HAP-1 (cell line): ENCODE measurements at regions not wholly inside any gene's neighbourhood (a gene's known extent, or its start where the extent isn't known, plus 50 kb on each side); places are given as distances from the start of the nearest gene placed in this dataset.

Experiments
- DNase-seq, 2 experiments: peaks; one replicate each; pipeline ENCODE4 v3.0.0-alpha.2; 2016 to 2020; ENCODE audit warnings: low spot score in 2 of 2
- H3K27me3 ChIP-seq: fragments of 250-450 bp; sonication (Bioruptor Pico); 2 replicates; pipeline ENCODE4 v1.5.1; 2020; ENCODE audit warnings: low read depth, mild to moderate bottlenecking, moderate library complexity
- H3K36me3 ChIP-seq: fragments of 250-450 bp; sonication (Bioruptor Pico); replicated peaks from 2 replicates; pipeline ENCODE4 v1.5.1; 2020; ENCODE audit warnings: mild to moderate bottlenecking
- H3K4me1 ChIP-seq: fragments of 250-450 bp; sonication (Bioruptor Pico); 2 replicates; pipeline ENCODE4 v1.5.1; 2020; ENCODE audit warnings: mild to moderate bottlenecking
- H3K4me3 ChIP-seq: fragments of 250-450 bp; sonication (Bioruptor Pico); 2 replicates; pipeline ENCODE4 v1.5.1; 2020; ENCODE audit warnings: mild to moderate bottlenecking, moderate library complexity
- H3K9me3 ChIP-seq: fragments of 250-450 bp; sonication (Bioruptor Pico); 2 replicates; pipeline ENCODE4 v1.5.1; 2020; ENCODE audit warnings: mild to moderate bottlenecking, moderate library complexity
- in situ Hi-C: fragments of 300-500 bp; cut with MboI; formaldehyde crosslinking; loops from 3 replicates; pipeline ENCODE4 v1.14.3; 2020; ENCODE audit warnings: low sequenced_read_pairs, inconsistent platforms, mixed read lengths

- Histone ChIP-seq H3K4me1 (no peaks in the 10 kb centered on the region), H3K4me3 (no peak overlapping the region), H3K36me3 (no peaks in the 10 kb centered on the region), H3K27me3 (peaks cover 4% of the 10 kb centered on the region; the same call in 1 of the 2 replicates), H3K9me3 (no peaks in the 10 kb centered on the region)
- in situ Hi-C loops = no loop called here
- DNase-seq = no peak
Measured at GRCh38 chr12:108043286-108043685, 85.8 kb upstream of the WSCD2 start.

- DNase-seq = no peak
- in situ Hi-C loops = no loop called here
- H3K36me3 ChIP-seq = no peaks in the 10 kb centered on the region
- H3K27me3 ChIP-seq = peaks cover 4% of the 10 kb centered on the region; the same call in 1 of the 2 replicates
- no peaks in the 10 kb centered on the region for H3K9me3 ChIP-seq
- no peak overlapping the region for H3K4me3 ChIP-seq
- no peaks in the 10 kb centered on the region for H3K4me1 ChIP-seq
Measured at GRCh38 chr12:108043750-108044533, 85.1 kb upstream of the WSCD2 start.

GRCh38 chr12:108046135-108046534 lies 83.0 kb upstream of the WSCD2 start:
- Histone ChIP-seq H3K4me3 (no peak overlapping the region), H3K9me3 (no peaks in the 10 kb centered on the region), H3K27me3 (no peaks in the 10 kb centered on the region), H3K4me1 (no peaks in the 10 kb centered on the region), H3K36me3 (no peaks in the 10 kb centered on the region)
- in situ Hi-C loops = no loop called here
- DNase-seq = no peak

GRCh38 chr12:108046650-108047049 lies 82.4 kb upstream of the WSCD2 start:
- in situ Hi-C loops = no loop called here

GRCh38 chr12:108047071-108047550 lies 82.0 kb upstream of the WSCD2 start:
- in situ Hi-C loops = no loop called here
- no peak for DNase-seq
- Histone ChIP-seq H3K4me3 (no peak overlapping the region), H3K4me1 (no peaks in the 10 kb centered on the region), H3K9me3 (no peaks in the 10 kb centered on the region), H3K27me3 (no peaks in the 10 kb centered on the region), H3K36me3 (no peaks in the 10 kb centered on the region)

More at GRCh38 chr12:108046650-108047049, 82.4 kb upstream of the WSCD2 start:
- DNase-seq = no peak
- H3K4me3 ChIP-seq = no peak overlapping the region
- no peaks in the 10 kb centered on the region for H3K4me1 ChIP-seq
- no peaks in the 10 kb centered on the region for H3K27me3 ChIP-seq
- H3K9me3 ChIP-seq = no peaks in the 10 kb centered on the region
- H3K36me3 ChIP-seq = no peaks in the 10 kb centered on the region

GRCh38 chr12:108048686-108049085 lies 80.4 kb upstream of the WSCD2 start:
- Histone ChIP-seq H3K9me3 (no peaks in the 10 kb centered on the region), H3K27me3 (no peaks in the 10 kb centered on the region), H3K36me3 (no peaks in the 10 kb centered on the region), H3K4me3 (no peak overlapping the region), H3K4me1 (no peaks in the 10 kb centered on the region)
- in situ Hi-C loops = no loop called here
- DNase-seq = no peak

- in situ Hi-C loops = no loop called here
Measured at GRCh38 chr12:108050696-108051095, 78.4 kb upstream of the WSCD2 start.

GRCh38 chr12:108052260-108052659 lies 76.8 kb upstream of the WSCD2 start:
- Histone ChIP-seq H3K4me1 (no peaks in the 10 kb centered on the region), H3K27me3 (no peaks in the 10 kb centered on the region), H3K9me3 (no peaks in the 10 kb centered on the region), H3K4me3 (no peak overlapping the region), H3K36me3 (no peaks in the 10 kb centered on the region)
- no peak for DNase-seq
- in situ Hi-C loops = no loop called here

More at GRCh38 chr12:108050696-108051095, 78.4 kb upstream of the WSCD2 start:
- Histone ChIP-seq H3K4me3 (no peak overlapping the region), H3K27me3 (no peaks in the 10 kb centered on the region), H3K36me3 (no peaks in the 10 kb centered on the region), H3K4me1 (no peaks in the 10 kb centered on the region), H3K9me3 (no peaks in the 10 kb centered on the region)
- no peak for DNase-seq

- in situ Hi-C loops = no loop called here
- no peak for DNase-seq
Measured at GRCh38 chr12:108053512-108053911, 75.6 kb upstream of the WSCD2 start.

GRCh38 chr12:108054496-108054895 lies 74.6 kb upstream of the WSCD2 start:
- DNase-seq = no peak
- Histone ChIP-seq H3K9me3 (no peaks in the 10 kb centered on the region), H3K4me1 (no peaks in the 10 kb centered on the region), H3K27me3 (no peaks in the 10 kb centered on the region), H3K36me3 (no peaks in the 10 kb centered on the region), H3K4me3 (no peak overlapping the region)
- in situ Hi-C loops = no loop called here

More at GRCh38 chr12:108053512-108053911, 75.6 kb upstream of the WSCD2 start:
- H3K4me1 ChIP-seq = no peaks in the 10 kb centered on the region
- H3K4me3 ChIP-seq = no peak overlapping the region
- no peaks in the 10 kb centered on the region for H3K9me3 ChIP-seq
- no peaks in the 10 kb centered on the region for H3K27me3 ChIP-seq
- no peaks in the 10 kb centered on the region for H3K36me3 ChIP-seq

- in situ Hi-C loops = no loop called here
Measured at GRCh38 chr12:108055141-108055540, 73.9 kb upstream of the WSCD2 start.

GRCh38 chr12:108060067-108060466 lies 69.0 kb upstream of the WSCD2 start:
- H3K27me3 ChIP-seq = no peaks in the 10 kb centered on the region
- no peak overlapping the region for H3K4me3 ChIP-seq
- no peaks in the 10 kb centered on the region for H3K4me1 ChIP-seq
- in situ Hi-C loops = no loop called here
- no peaks in the 10 kb centered on the region for H3K9me3 ChIP-seq
- no peak for DNase-seq
- H3K36me3 ChIP-seq = no peaks in the 10 kb centered on the region

More at GRCh38 chr12:108055141-108055540, 73.9 kb upstream of the WSCD2 start:
- no peaks in the 10 kb centered on the region for H3K4me1 ChIP-seq
- DNase-seq = no peak
- no peaks in the 10 kb centered on the region for H3K36me3 ChIP-seq
- no peaks in the 10 kb centered on the region for H3K9me3 ChIP-seq
- H3K4me3 ChIP-seq = no peak overlapping the region
- no peaks in the 10 kb centered on the region for H3K27me3 ChIP-seq

GRCh38 chr12:108060903-108061302 lies 68.2 kb upstream of the WSCD2 start:
- no peak for DNase-seq
- in situ Hi-C loops = no loop called here
- Histone ChIP-seq H3K4me3 (no peak overlapping the region), H3K27me3 (no peaks in the 10 kb centered on the region), H3K9me3 (no peaks in the 10 kb centered on the region), H3K36me3 (no peaks in the 10 kb centered on the region), H3K4me1 (no peaks in the 10 kb centered on the region)

- H3K27me3 ChIP-seq = no peaks in the 10 kb centered on the region
- no peaks in the 10 kb centered on the region for H3K9me3 ChIP-seq
- in situ Hi-C loops = no loop called here
- no peak overlapping the region for H3K4me3 ChIP-seq
- no peaks in the 10 kb centered on the region for H3K4me1 ChIP-seq
- no peaks in the 10 kb centered on the region for H3K36me3 ChIP-seq
- DNase-seq = peak in 1 of 2 experiments; percentile 44
Measured at GRCh38 chr12:108063192-108063591, 65.9 kb upstream of the WSCD2 start.
